H1 (cell line): ENCODE measurements at regions not wholly inside any gene's neighbourhood (a gene's known extent, or its start where the extent isn't known, plus 50 kb on each side); places are given as distances from the start of the nearest gene placed in this dataset.

Experiments
- CTCF ChIA-PET: fragments of 300-600 bp; sonication (Branson Sonifier 250); formaldehyde crosslinking; loops from one replicate; lab custom pipeline; 2021; ENCODE audit not compliant: partially characterized antibody; lab: Charles Lee
- POLR2A ChIA-PET: fragments of 300-600 bp; sonication (Branson Sonifier 250); formaldehyde crosslinking; loops from one replicate; lab custom pipeline; 2021; ENCODE audit warnings: inconsistent platforms; ENCODE audit not compliant: partially characterized antibody; lab: Charles Lee
- DNase-seq, 2 experiments: peaks; one replicate each; pipeline versions ENCODE4 v3.0.0 to v3.0.0-alpha.2; 2010 to 2022; ENCODE audit warnings: low spot score in 2 of 2, low read depth in 1 of 2, mixed read lengths in 1 of 2
- FAIRE-seq: peaks from 2 replicates; lab custom pipeline; 2011; peaks lifted over from hg19 to GRCh38; lab: Jason Lieb, UNC
- H2AFZ ChIP-seq: 2 replicates; pipeline ENCODE4 v1.8.1; 2012; ENCODE audit warnings: low read length, inconsistent platforms
- H2AK5ac ChIP-seq: 2 replicates; pipeline ENCODE4 v1.6.1; 2013; ENCODE audit warnings: low read depth, low read length
- H2BK120ac ChIP-seq: replicated peaks from 2 replicates; pipeline ENCODE3; 2013; ENCODE audit warnings: low read depth, low read length, inconsistent platforms
- H2BK12ac ChIP-seq: 2 replicates; pipeline ENCODE4 v1.6.1; 2013; ENCODE audit warnings: low read depth, low read length
- H2BK15ac ChIP-seq: 2 replicates; pipeline ENCODE4 v1.6.1; 2013; ENCODE audit warnings: low read length
- H2BK20ac ChIP-seq: 2 replicates; pipeline ENCODE4 v1.6.1; 2013; ENCODE audit warnings: low read length
- H2BK5ac ChIP-seq: 2 replicates; pipeline ENCODE4 v1.6.1; 2013; ENCODE audit warnings: low read depth, low read length
- H3K14ac ChIP-seq: 2 replicates; pipeline ENCODE4 v1.6.1; 2013; ENCODE audit warnings: inconsistent platforms; ENCODE audit not compliant: insufficient read length
- H3K18ac ChIP-seq: 2 replicates; pipeline ENCODE4 v1.6.1; 2013; ENCODE audit warnings: low read length; ENCODE audit errors: extremely low read depth
- H3K23ac ChIP-seq: 2 replicates; pipeline ENCODE4 v1.6.1; 2013; ENCODE audit warnings: inconsistent platforms; ENCODE audit not compliant: insufficient read length
- H3K23me2 ChIP-seq: 2 replicates; pipeline ENCODE4 v1.6.1; 2013; ENCODE audit warnings: low read depth, low read length
- H3K27ac ChIP-seq: 2 replicates; pipeline ENCODE4 v1.6.1; 2011; ENCODE audit warnings: low read depth, low read length, inconsistent platforms
- H3K27me3 ChIP-seq, 4 experiments: replicated peaks in 1 of 4; 1 replicate in 1 of 4; 2 replicates in 3 of 4; pipeline versions ENCODE4 v1.6.1 to v1.8.1; 2011 to 2013; ENCODE audit warnings: low read length in 3 of 4, mild to moderate bottlenecking in 3 of 4, inconsistent platforms in 2 of 4, mixed read lengths in 2 of 4, moderate library complexity in 1 of 4; ENCODE audit not compliant: control insufficient read depth in 3 of 4, insufficient read depth in 3 of 4; ENCODE audit errors: extremely low read depth in 1 of 4
- H3K36me3 ChIP-seq, 4 experiments: 2 replicates each; pipeline versions ENCODE4 v1.6.1 to v1.8.1; 2011 to 2013; ENCODE audit warnings: mild to moderate bottlenecking in 4 of 4, low read length in 3 of 4, moderate library complexity in 2 of 4, control low read depth in 1 of 4, inconsistent platforms in 1 of 4; ENCODE audit not compliant: insufficient read depth in 4 of 4, control insufficient read depth in 2 of 4
- H3K4ac ChIP-seq: replicated peaks from 2 replicates; pipeline ENCODE3; 2013; ENCODE audit warnings: low read length, low read depth, mixed read lengths, inconsistent platforms; ENCODE audit not compliant: insufficient read length
- H3K4me1 ChIP-seq, 4 experiments: replicated peaks in 1 of 4; 1 replicate in 1 of 4; 2 replicates in 3 of 4; pipeline versions ENCODE4 v1.6.1 to v1.8.1; 2011 to 2013; ENCODE audit warnings: low read length in 3 of 4, inconsistent platforms in 2 of 4, mixed read lengths in 1 of 4; ENCODE audit not compliant: insufficient read depth in 4 of 4, control insufficient read depth in 3 of 4
- H3K4me2 ChIP-seq, 2 experiments: 2 replicates each; pipeline versions ENCODE4 v1.6.1 to v1.8.1; 2011 to 2013; ENCODE audit warnings: low read depth in 2 of 2, low read length in 2 of 2, control low read depth in 1 of 2, inconsistent platforms in 1 of 2, mild to moderate bottlenecking in 1 of 2; ENCODE audit not compliant: insufficient read depth in 1 of 2
- H3K4me3 ChIP-seq, 4 experiments: fragments of 200-600, 300-600 bp in 1 of 4; sonication (generic), shearing (Covaris generic), sonication (Bioruptor Twin) in 1 of 4; 2 replicates each; pipeline versions ENCODE4 v1.5.1 to v1.8.1; 2011 to 2016; ENCODE audit warnings: low read length in 4 of 4, low read depth in 3 of 4, control low read depth in 2 of 4, inconsistent platforms in 2 of 4, mild to moderate bottlenecking in 2 of 4, mixed read lengths in 1 of 4, moderate library complexity in 1 of 4; ENCODE audit not compliant: insufficient read depth in 2 of 4; ENCODE audit errors: extremely low read depth in 1 of 4
- H3K56ac ChIP-seq: replicated peaks from 2 replicates; pipeline ENCODE3; 2013; ENCODE audit warnings: low read depth, mild to moderate bottlenecking, mixed read lengths, low read length, inconsistent platforms; ENCODE audit not compliant: insufficient read length
- H3K79me1 ChIP-seq: 2 replicates; pipeline ENCODE4 v1.6.1; 2013; ENCODE audit warnings: low read depth, low read length, control low read depth
- H3K79me2 ChIP-seq, 2 experiments: 2 replicates each; pipeline versions ENCODE4 v1.6.1 to v1.8.1; 2012 to 2013; ENCODE audit warnings: low read length in 2 of 2, mild to moderate bottlenecking in 2 of 2, inconsistent platforms in 1 of 2; ENCODE audit not compliant: insufficient read depth in 2 of 2, control insufficient read depth in 1 of 2
- H3K9ac ChIP-seq, 4 experiments: replicated peaks in 1 of 4; 1 replicate in 1 of 4; 2 replicates in 3 of 4; pipeline versions ENCODE4 v1.6.1 to v1.8.1; 2011 to 2013; ENCODE audit warnings: low read depth in 3 of 4, low read length in 3 of 4, control low read depth in 2 of 4, mild to moderate bottlenecking in 2 of 4, moderate library complexity in 2 of 4, inconsistent platforms in 1 of 4; ENCODE audit errors: extremely low read depth in 1 of 4
- H3K9me3 ChIP-seq, 2 experiments: 2 replicates each; pipeline versions ENCODE4 v1.6.1 to v1.8.1; 2012 to 2013; ENCODE audit warnings: mild to moderate bottlenecking in 2 of 2, moderate library complexity in 2 of 2, control low read depth in 1 of 2, inconsistent platforms in 1 of 2, low read depth in 1 of 2, low read length in 1 of 2, mixed read lengths in 1 of 2; ENCODE audit not compliant: insufficient read depth in 2 of 2
- H4K20me1 ChIP-seq, 2 experiments: replicated peaks in 1 of 2; 2 replicates each; pipeline versions ENCODE3 to v1.8.1; 2011 to 2013; ENCODE audit warnings: inconsistent platforms in 2 of 2, low read length in 2 of 2, mild to moderate bottlenecking in 1 of 2; ENCODE audit not compliant: insufficient read depth in 2 of 2, control insufficient read depth in 1 of 2
- H4K5ac ChIP-seq: 2 replicates; pipeline ENCODE4 v1.6.1; 2013; ENCODE audit warnings: low read length, low read depth, mixed read lengths, inconsistent platforms; ENCODE audit not compliant: insufficient read length
- H4K8ac ChIP-seq: 2 replicates; pipeline ENCODE4 v1.8.0; 2013; ENCODE audit warnings: mild to moderate bottlenecking, moderate library complexity, low read length, inconsistent platforms; ENCODE audit not compliant: insufficient read depth; ENCODE audit errors: extremely low read depth
- H4K91ac ChIP-seq: replicated peaks from 2 replicates; pipeline ENCODE3; 2013; ENCODE audit warnings: low read length, mixed read lengths, inconsistent platforms; ENCODE audit not compliant: insufficient read length
- BACH1 ChIP-seq: IDR thresholded peaks from 2 replicates; pipeline ENCODE4 v1.6.1; 2012; ENCODE audit warnings: low read length, improper control_type of control experiment
- BRCA1 ChIP-seq: IDR thresholded peaks from 2 replicates; pipeline ENCODE4 v1.6.1; 2012; ENCODE audit warnings: low read depth, low read length, improper control_type of control experiment
- MAX ChIP-seq: IDR thresholded peaks from 2 replicates; pipeline ENCODE4 v1.6.1; 2012; ENCODE audit warnings: inconsistent platforms
- POLR2AphosphoS5 ChIP-seq: IDR thresholded peaks from 2 replicates; pipeline ENCODE4 v1.6.1; 2011; ENCODE audit warnings: low read depth, low read length
- RNF2 ChIP-seq: fragments of 200-900, 300-1000 bp; sonication (generic); IDR thresholded peaks from 2 replicates; pipeline ENCODE4 v1.7.1; 2016; ENCODE audit warnings: borderline replicate concordance, low read depth, mild to moderate bottlenecking, antibody characterized with exemption, low read length; ENCODE audit not compliant: poor library complexity, severe bottlenecking; ENCODE audit errors: missing control alignments
- RXRA ChIP-seq: IDR thresholded peaks from 2 replicates; pipeline ENCODE4 v1.6.1; 2011; ENCODE audit warnings: low read depth, mild to moderate bottlenecking, low read length, moderate library complexity; ENCODE audit not compliant: insufficient read depth
- TBP ChIP-seq: IDR thresholded peaks from 2 replicates; pipeline ENCODE4 v1.6.1; 2011; ENCODE audit warnings: low read depth, low read length, improper control_type of control experiment
- YY1 ChIP-seq: IDR thresholded peaks from 2 replicates; pipeline ENCODE4 v1.6.1; 2011; ENCODE audit warnings: low read depth, mild to moderate bottlenecking, low read length
- ZNF274 ChIP-seq: IDR thresholded peaks from 2 replicates; pipeline ENCODE4 v1.7.0; 2012; ENCODE audit warnings: low read length, borderline replicate concordance; ENCODE audit errors: extremely low read depth
- WGBS, 2 experiments: shearing (Covaris generic) in 1 of 2; methylation state at CpG; one replicate each; pipeline versions ENCODE4 v1.1.6 to v1.1.7; 2013 to 2015; ENCODE audit warnings: low lambda C conversion rate in 2 of 2, mixed read lengths in 2 of 2, inconsistent platforms in 1 of 2, low coverage in 1 of 2, missing lambda C conversion rate in 1 of 2; ENCODE audit not compliant: insufficient replicate concordance in 2 of 2, insufficient coverage in 1 of 2, insufficient read length in 1 of 2; ENCODE audit errors: extremely low coverage in 1 of 2, missing lambda C conversion rate in 1 of 2; 5-methylcytosine and 5-hydroxymethylcytosine counted together

GRCh38 chr10:10208196-10208595 lies 809.5 kb upstream of the CELF2 start:
- H2BK120ac ChIP-seq, result no peak overlapping the region
- no peaks in the 10 kb centered on the region for H3K36me3 ChIP-seq
- no peak overlapping the region for H3K27ac ChIP-seq
- H2BK15ac ChIP-seq, result no peak overlapping the region
- DNase-seq, result no peak
- no peak overlapping the region for H3K18ac ChIP-seq
- H3K4me3 ChIP-seq, result no peak overlapping the region
- ChIA-PET POLR2A (no interaction called here), CTCF (no interaction called here)
- H4K8ac ChIP-seq, result no peak overlapping the region
- H3K79me1 ChIP-seq, result no peaks in the 10 kb centered on the region
- no peak overlapping the region for H4K5ac ChIP-seq
- no peak overlapping the region for H3K23ac ChIP-seq
- no peaks in the 10 kb centered on the region for H4K20me1 ChIP-seq
- no peak for FAIRE-seq
- H3K9me3 ChIP-seq, result peaks cover 0 to 10% of the 10 kb centered on the region in 2 experiments; a peak in 1 of 4 replicates
- 88% methylated on average over 4 of the region's 4 CpGs; no CpG with 5 or more reads in 1 of the 2 experiments for WGBS, 2 experiments
- H3K4me1 ChIP-seq, result no peaks in the 10 kb centered on the region
- no peak overlapping the region for H3K9ac ChIP-seq
- H2BK12ac ChIP-seq, result no peak overlapping the region
- TF ChIP-seq RNF2 (no peak), MAX (no peak), BRCA1 (no peak), BACH1 (no peak), RXRA (no peak), POLR2AphosphoS5 (no peak), ZNF274 (no peak), TBP (no peak), YY1 (no peak)
- no peak overlapping the region for H3K14ac ChIP-seq
- no peak overlapping the region for H2BK5ac ChIP-seq
- H4K91ac ChIP-seq, result no peak overlapping the region
- H3K79me2 ChIP-seq, result no peaks in the 10 kb centered on the region
- H3K56ac ChIP-seq, result no peak overlapping the region
- H3K23me2 ChIP-seq, result no peaks in the 10 kb centered on the region
- no peaks in the 10 kb centered on the region for H3K27me3 ChIP-seq
- no peak overlapping the region for H2AK5ac ChIP-seq
- H2AFZ ChIP-seq, result no peak overlapping the region
- H3K4me2 ChIP-seq, result no peak overlapping the region
- H3K4ac ChIP-seq, result no peak overlapping the region
- H2BK20ac ChIP-seq, result no peak overlapping the region
